SJCRH30 (cell line): ENCODE measurements at regions not wholly inside any gene's neighbourhood (a gene's known extent, or its start where the extent isn't known, plus 50 kb on each side); places are given as distances from the start of the nearest gene placed in this dataset.
"Not testable (repeated sequence)": the region's sequence is repeated elsewhere in the genome, so short reads cannot be mapped to it uniquely, and the experiment has no call there.

Experiments used
- DNase-seq, 2 experiments: peaks; one replicate each; pipeline ENCODE4 v3.0.0-alpha.2; 2015 to 2020
- H3K27ac ChIP-seq: fragments of 250-450 bp; sonication (Bioruptor Pico); 2 replicates; pipeline ENCODE4 v1.5.1; 2020; ENCODE audit warnings: mild to moderate bottlenecking, moderate library complexity
- H3K27me3 ChIP-seq: fragments of 250-450 bp; sonication (Bioruptor Pico); 2 replicates; pipeline ENCODE4 v1.5.1; 2020; ENCODE audit warnings: mild to moderate bottlenecking, moderate library complexity
- H3K36me3 ChIP-seq: fragments of 250-450 bp; sonication (Bioruptor Pico); 2 replicates; pipeline ENCODE4 v1.5.1; 2020; ENCODE audit warnings: mild to moderate bottlenecking, moderate library complexity
- H3K4me1 ChIP-seq: fragments of 250-450 bp; sonication (Bioruptor Pico); 2 replicates; pipeline ENCODE4 v1.5.1; 2020; ENCODE audit warnings: mild to moderate bottlenecking, moderate library complexity
- H3K4me3 ChIP-seq: fragments of 250-450 bp; sonication (Bioruptor Pico); 2 replicates; pipeline ENCODE4 v1.5.1; 2020; ENCODE audit warnings: mild to moderate bottlenecking, moderate library complexity
- H3K9me3 ChIP-seq: fragments of 250-450 bp; sonication (Bioruptor Pico); replicated peaks from 2 replicates; pipeline ENCODE4 v1.5.1; 2020; ENCODE audit warnings: mild to moderate bottlenecking, moderate library complexity

GRCh38 chr17:22515599-22515998, 823.3 kb downstream of the KCNJ18 start:
- Histone ChIP-seq H3K9me3 (0 out of 2 replicates have a peak, but pooled peaks cover 3% of the 10 kb centered on the region), H3K36me3 (no peaks in the 10 kb centered on the region), H3K27me3 (no peaks in the 10 kb centered on the region), H3K4me1 (no peaks in the 10 kb centered on the region), H3K27ac (no peak overlapping the region), H3K4me3 (no peak overlapping the region)
- DNase-seq = no peak

DNA sequence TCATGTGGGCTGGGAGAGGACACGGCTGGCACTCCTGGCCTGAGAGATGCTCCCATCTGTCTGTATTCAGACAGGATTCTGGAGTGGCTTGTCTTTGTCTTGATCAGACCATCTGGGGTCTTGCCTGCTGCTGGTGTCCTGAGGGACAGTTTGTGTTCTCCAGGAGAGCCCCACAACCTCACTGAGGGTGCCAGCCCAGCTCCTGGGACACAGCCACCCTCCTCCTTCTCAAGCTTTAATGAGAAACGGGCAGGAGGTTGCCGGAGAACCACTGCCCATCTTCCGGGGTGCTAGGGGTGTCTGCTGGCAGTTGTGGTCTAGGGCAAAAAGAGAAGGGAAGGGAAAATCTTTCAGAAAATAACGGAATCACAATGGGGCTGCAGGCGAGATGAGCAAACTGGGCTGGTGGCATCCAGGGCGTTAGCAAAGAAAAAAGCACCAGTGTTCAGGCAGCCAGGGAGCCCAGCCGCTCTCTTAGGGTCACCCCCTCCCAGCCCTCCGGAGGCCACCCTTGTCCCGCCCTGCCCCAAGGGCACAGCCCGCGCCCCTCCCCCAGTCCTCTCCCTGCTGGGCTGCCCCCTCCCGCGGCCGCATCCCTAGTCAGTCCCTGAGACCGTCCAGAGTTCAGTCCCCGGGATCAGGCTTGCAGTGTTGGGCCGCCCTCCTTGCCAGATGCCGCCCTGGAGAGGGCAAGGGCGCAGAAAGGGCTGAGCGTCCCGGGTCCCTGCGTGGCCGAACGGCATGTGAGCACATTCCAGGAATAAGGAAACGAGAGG, 824.7 kb downstream of the KCNJ18 start:
- 0 out of 2 replicates have a peak, but pooled peaks cover 3% of the 10 kb centered on the region for H3K9me3 ChIP-seq
- no peaks in the 10 kb centered on the region for H3K27me3 ChIP-seq
- H3K36me3 ChIP-seq = no peaks in the 10 kb centered on the region
- H3K4me1 ChIP-seq = no peaks in the 10 kb centered on the region
- no peak overlapping the region for H3K4me3 ChIP-seq
- DNase-seq = no peak
- H3K27ac ChIP-seq = no peak overlapping the region

GRCh38 chr17:22517716-22518115, 825.4 kb downstream of the KCNJ18 start:
- H3K4me1 ChIP-seq = no peaks in the 10 kb centered on the region
- no peaks in the 10 kb centered on the region for H3K27me3 ChIP-seq
- 0 out of 2 replicates have a peak, but pooled peaks cover 3% of the 10 kb centered on the region for H3K9me3 ChIP-seq
- H3K27ac ChIP-seq = no peak overlapping the region
- H3K4me3 ChIP-seq = no peak overlapping the region
- peak in 1 of 2 experiments; percentile 42 for DNase-seq
- no peaks in the 10 kb centered on the region for H3K36me3 ChIP-seq

- H3K27ac ChIP-seq = no peak overlapping the region
Observed at GRCh38 chr17:22518185-22518584, 825.9 kb downstream of the KCNJ18 start.

DNA sequence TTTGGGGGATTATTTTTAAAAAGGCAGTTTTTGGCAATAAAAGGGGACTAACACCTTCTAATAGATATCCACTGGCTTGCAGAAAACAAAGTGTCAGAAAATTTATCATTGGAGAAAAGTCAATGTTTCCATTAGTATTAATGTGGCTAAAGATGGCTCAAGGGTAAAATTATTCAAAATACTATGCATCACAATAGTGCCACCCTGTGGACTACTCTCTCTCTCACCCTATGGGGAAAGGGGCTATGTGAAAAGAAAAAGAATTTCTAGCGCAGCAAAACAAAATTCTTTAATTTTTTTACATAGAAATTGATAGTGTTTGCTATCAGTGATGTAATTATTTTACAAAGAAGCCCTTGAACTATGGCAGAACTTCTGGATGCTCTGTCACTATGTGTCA, 856.5 kb downstream of the KCNJ18 start:
- not testable (repeated sequence) for H3K4me1 ChIP-seq, DNase-seq, H3K9me3 ChIP-seq, H3K27ac ChIP-seq, H3K4me3 ChIP-seq, H3K36me3 ChIP-seq, H3K27me3 ChIP-seq

More at GRCh38 chr17:22518185-22518584, 825.9 kb downstream of the KCNJ18 start:
- no peaks in the 10 kb centered on the region for H3K36me3 ChIP-seq
- H3K4me3 ChIP-seq = no peak overlapping the region
- H3K27me3 ChIP-seq = no peaks in the 10 kb centered on the region
- no peaks in the 10 kb centered on the region for H3K4me1 ChIP-seq
- DNase-seq = no peak
- 0 out of 2 replicates have a peak, but pooled peaks cover 3% of the 10 kb centered on the region for H3K9me3 ChIP-seq

DNA sequence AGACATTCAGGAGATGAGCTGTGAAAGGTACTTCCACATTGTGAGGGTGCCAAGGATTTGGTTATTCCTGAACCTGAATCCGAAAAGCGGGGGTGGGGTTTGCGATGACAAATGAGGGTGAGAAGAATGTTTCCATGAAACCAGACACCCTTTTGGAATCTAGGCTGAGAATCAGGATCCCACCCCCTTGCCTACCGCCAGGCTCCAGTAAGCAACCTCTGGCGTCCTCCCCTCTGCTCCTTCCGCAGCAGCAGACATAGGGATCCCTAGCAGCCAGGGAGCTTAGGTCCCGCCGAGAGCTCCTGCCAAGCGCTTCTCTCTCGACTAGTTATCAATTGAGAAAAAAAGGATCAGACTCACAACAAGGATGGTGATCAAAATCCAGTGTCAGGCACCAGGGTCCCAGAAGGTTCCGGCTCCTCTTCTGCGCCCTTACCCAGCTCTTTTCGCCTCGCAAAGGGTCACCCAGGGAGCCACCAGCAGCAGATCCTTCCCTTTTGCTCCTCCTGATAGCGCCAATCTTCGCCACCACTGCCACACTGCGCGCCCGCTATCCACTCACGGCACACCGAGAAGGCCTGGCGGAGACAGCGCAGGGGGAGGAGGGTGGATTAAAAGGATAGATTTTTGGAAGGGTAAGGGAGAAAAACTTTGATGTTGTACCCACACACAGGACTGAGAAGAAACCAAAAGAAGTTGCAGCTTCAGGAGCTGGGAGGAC, 859.5 kb downstream of the KCNJ18 start:
- H3K27me3 ChIP-seq, H3K9me3 ChIP-seq, H3K4me1 ChIP-seq, H3K27ac ChIP-seq, H3K36me3 ChIP-seq, H3K4me3 ChIP-seq, DNase-seq: not testable (repeated sequence)

DNA sequence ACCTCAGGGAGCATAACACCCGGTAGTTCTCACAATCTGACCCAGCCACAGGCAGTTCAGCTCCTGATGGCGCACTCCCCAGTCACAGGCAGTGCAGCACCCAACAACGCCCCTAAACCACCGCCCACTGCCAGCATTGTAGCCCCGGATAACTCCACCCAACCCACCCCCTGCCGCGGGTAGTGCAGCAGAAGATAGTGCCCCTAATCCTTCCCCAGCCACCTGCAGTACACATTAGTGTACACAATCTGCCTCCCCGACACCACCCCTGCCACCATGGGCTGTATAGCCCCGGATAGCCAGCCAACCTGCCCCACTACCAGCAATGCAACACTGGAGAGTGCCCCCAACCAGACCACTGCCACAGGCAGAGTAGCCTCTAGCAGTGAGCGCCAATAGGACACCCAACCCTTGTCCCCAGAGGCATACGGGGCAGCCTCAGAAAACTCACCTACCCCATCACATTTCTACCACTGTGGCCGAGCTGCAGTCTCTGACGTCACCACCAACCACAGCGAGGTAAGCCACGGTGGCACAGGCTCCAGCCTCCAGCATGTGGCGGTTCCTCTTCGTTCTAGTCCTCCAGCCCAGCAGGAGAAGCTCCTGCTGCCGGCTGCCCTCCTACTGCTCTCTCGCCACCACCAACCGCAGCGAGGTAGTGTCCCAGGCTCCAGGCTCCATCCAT, 877.3 kb downstream of the KCNJ18 start:
- no peaks in the 10 kb centered on the region for H3K36me3 ChIP-seq
- H3K27me3 ChIP-seq = peaks cover 14% of the 10 kb centered on the region
- H3K27ac ChIP-seq = no peak overlapping the region
- no peaks in the 10 kb centered on the region for H3K4me1 ChIP-seq
- no peaks in the 10 kb centered on the region for H3K9me3 ChIP-seq
- no peak for DNase-seq
- no peak overlapping the region for H3K4me3 ChIP-seq

DNA sequence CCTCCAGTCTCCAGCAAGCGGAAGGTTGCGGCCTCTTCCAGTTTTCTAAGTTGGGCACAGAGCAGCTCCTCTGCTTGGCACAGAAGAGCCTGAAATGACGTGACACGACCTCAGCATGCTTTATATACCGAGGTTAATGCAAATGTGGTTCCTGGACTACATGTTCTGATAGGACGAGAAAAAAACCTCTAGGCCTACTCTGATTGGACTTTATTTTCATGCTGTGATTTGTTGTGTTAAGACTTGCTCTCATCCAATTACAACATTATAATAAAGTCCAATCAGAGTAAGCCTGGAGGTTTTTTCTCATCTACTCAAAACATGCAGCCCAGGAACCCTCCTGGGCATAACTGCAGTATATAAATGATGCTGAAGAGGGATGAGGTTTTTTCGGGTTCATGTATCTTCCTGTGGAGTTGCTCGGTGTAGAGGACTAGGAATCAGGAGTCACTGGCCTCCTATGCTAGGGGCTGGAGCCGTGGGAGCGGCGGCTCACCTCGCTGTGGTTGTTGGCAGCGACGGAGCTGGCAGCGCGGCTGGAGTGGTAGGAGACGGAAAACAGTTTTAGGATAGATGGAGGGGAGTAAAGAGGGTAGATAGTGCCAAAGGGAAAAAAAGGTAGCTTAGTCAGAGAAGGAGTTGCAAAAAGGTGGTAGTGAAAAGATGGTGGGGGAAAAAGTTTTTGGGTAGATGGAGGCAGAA, 878.0 kb downstream of the KCNJ18 start:
- DNase-seq = no peak
- H3K27me3 ChIP-seq = peaks cover 14% of the 10 kb centered on the region
- no peak overlapping the region for H3K27ac ChIP-seq
- no peaks in the 10 kb centered on the region for H3K9me3 ChIP-seq
- no peaks in the 10 kb centered on the region for H3K36me3 ChIP-seq
- no peak overlapping the region for H3K4me3 ChIP-seq
- H3K4me1 ChIP-seq = no peaks in the 10 kb centered on the region

GRCh38 chr17:22599322-22599721, 907.0 kb downstream of the KCNJ18 start:
- no peaks in the 10 kb centered on the region for H3K9me3 ChIP-seq

DNA sequence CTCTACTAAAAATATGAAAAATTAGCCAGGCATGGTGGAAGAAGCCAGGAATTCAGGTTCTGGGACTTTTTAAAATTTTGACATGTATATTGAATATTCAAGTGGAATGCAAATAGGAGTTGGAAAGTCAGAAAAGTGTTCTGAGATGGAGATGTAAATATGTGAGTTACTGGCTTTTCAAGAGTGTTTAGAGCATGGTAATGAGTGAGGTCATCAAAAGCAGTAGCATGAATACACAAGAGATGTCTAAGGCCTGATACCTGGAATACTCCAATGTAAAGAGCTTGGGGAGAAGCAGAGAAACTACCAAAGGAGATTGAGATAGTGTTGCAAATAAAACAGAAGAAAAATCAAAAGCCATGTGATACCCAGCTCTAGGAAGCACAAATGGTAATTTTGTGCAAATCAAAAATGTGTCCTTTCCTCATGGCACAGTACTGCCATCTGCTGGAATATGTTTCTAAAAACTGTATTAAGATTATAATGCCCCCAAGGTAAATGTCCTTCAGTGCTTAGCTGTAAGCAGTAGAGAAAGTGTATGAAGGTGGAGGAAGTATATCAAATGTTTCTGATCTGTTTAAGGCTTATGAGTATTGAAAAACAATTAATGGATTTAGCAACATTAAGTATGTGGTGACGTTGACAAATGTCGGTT, 908.4 kb downstream of the KCNJ18 start:
- H3K9me3 ChIP-seq = no peaks in the 10 kb centered on the region
- no peak overlapping the region for H3K27ac ChIP-seq
- H3K36me3 ChIP-seq = no peaks in the 10 kb centered on the region
- no peak overlapping the region for H3K4me3 ChIP-seq
- H3K27me3 ChIP-seq = peaks cover 10% of the 10 kb centered on the region; the same call in 1 of the 2 replicates
- peak in 1 of 2 experiments; percentile 79 for DNase-seq
- no peaks in the 10 kb centered on the region for H3K4me1 ChIP-seq

More at GRCh38 chr17:22599322-22599721, 907.0 kb downstream of the KCNJ18 start:
- H3K27me3 ChIP-seq = peaks cover 6% of the 10 kb centered on the region; the same call in 1 of the 2 replicates
- H3K36me3 ChIP-seq = no peaks in the 10 kb centered on the region
- DNase-seq = no peak
- no peak overlapping the region for H3K27ac ChIP-seq
- no peaks in the 10 kb centered on the region for H3K4me1 ChIP-seq
- no peak overlapping the region for H3K4me3 ChIP-seq
